ENCODE measurements at regions not wholly inside any gene's neighbourhood (a gene's known extent, or its start where the extent isn't known, plus 50 kb on each side); places are given as distances from the start of the nearest gene placed in this dataset.

DNA sequence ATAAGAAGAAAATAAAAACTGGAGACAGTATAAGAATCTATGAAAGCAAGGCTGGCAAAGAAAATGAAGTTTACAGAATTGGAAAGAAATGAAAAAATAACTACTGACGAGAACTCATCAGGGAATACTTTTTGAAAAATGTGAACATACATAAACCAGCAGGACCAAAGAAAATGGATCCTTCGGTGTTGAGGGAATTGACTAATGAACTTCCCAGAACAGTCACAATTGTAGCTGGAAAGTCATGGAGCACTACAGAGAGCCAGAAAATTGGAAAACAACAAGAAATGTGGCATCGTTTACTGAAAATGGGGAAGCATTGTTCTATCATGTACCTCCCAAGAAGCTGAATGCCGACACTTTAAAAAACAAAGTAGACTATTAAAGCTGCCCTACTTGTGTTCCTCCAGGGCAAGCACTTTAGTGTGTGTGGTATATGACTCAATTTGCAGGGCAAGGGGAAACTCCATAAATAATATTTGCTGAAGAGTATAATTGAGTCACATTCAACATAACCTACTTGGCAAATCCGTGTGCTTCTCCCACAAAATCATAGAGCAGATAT is 1221.6 kb upstream of the NRXN1 start:
- no peaks in the 10 kb centered on the region for H4K20me1 ChIP-seq (ENCODE audit: control insufficient read depth, insufficient read depth)
- in situ Hi-C loops (cut with MboI): no loop called here
- ChIA-PET SMC1A (ENCODE audit: uncharacterized antibody, unreplicated experiment) (no interaction called here), POLR2A (no interaction called here), CTCF (no interaction called here), RAD21 (ENCODE audit: unreplicated experiment) (no interaction called here)
- no peak for ATAC-seq
- intact Hi-C loops (cut with micrococcal nuclease; ENCODE audit: unreplicated experiment): no loop called here
- no peaks in the 10 kb centered on the region for H3K4me1 ChIP-seq (ENCODE audit: control insufficient read depth, insufficient read depth, low read length)
- no TSS peak for BruUV-seq (replicated peaks)
- H3K4me3 ChIP-seq: no peak overlapping the region
- H3K4me2 ChIP-seq (ENCODE audit: control insufficient read depth, insufficient read depth): no peak overlapping the region
- H3K27me3 ChIP-seq (replicated peaks in 1 of 2; ENCODE audit: control insufficient read depth in 2 of 2, insufficient read depth in 2 of 2, low read length in 1 of 2): no peaks in the 10 kb centered on the region
- H3K9ac ChIP-seq (ENCODE audit: control insufficient read depth, insufficient read depth, low read length): no peak overlapping the region
- 36% methylated on average over 5 of the region's 5 CpGs for WGBS (ENCODE audit: insufficient coverage, insufficient replicate concordance, low lambda C conversion rate, missing lambda C conversion rate)
- H3K36me3 ChIP-seq (ENCODE audit: control insufficient read depth in 2 of 2, insufficient read depth in 2 of 2, low read length in 1 of 2): no peaks in the 10 kb centered on the region
- no peaks in the 10 kb centered on the region for H3K9me3 ChIP-seq (replicated peaks; ENCODE audit: control insufficient read depth, insufficient read depth, low read length)
- DNase-seq (ENCODE audit: low read depth, low spot score): no peak
- no peaks in the 10 kb centered on the region for H3K79me2 ChIP-seq (ENCODE audit: control insufficient read depth, insufficient read depth, low read length)
- H3K27ac ChIP-seq (ENCODE audit: control insufficient read depth, insufficient read depth): no peak overlapping the region
- FAIRE-seq: no peak
- no peak overlapping the region for H2AFZ ChIP-seq (ENCODE audit: control insufficient read depth, low read depth, low read length)
- TF ChIP-seq, protein P1, sequence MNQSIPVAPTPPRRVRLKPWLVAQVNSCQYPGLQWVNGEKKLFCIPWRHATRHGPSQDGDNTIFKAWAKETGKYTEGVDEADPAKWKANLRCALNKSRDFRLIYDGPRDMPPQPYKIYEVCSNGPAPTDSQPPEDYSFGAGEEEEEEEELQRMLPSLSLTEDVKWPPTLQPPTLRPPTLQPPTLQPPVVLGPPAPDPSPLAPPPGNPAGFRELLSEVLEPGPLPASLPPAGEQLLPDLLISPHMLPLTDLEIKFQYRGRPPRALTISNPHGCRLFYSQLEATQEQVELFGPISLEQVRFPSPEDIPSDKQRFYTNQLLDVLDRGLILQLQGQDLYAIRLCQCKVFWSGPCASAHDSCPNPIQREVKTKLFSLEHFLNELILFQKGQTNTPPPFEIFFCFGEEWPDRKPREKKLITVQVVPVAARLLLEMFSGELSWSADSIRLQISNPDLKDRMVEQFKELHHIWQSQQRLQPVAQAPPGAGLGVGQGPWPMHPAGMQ (IDR thresholded peaks at IDR 0.05; ENCODE audit: borderline replicate concordance): no peak
- TF ChIP-seq BCL11A (IDR thresholded peaks at IDR 0.05; ENCODE audit: low read depth, low read length) (no peak), NFYA (IDR thresholded peaks at IDR 0.05; ENCODE audit: borderline replicate concordance, low read depth, low read length) (no peak), SRF (IDR thresholded peaks at IDR 0.05; ENCODE audit: low read depth in 2 of 2, low read length in 2 of 2) (no peak)
- TF ChIP-seq, protein P2, sequence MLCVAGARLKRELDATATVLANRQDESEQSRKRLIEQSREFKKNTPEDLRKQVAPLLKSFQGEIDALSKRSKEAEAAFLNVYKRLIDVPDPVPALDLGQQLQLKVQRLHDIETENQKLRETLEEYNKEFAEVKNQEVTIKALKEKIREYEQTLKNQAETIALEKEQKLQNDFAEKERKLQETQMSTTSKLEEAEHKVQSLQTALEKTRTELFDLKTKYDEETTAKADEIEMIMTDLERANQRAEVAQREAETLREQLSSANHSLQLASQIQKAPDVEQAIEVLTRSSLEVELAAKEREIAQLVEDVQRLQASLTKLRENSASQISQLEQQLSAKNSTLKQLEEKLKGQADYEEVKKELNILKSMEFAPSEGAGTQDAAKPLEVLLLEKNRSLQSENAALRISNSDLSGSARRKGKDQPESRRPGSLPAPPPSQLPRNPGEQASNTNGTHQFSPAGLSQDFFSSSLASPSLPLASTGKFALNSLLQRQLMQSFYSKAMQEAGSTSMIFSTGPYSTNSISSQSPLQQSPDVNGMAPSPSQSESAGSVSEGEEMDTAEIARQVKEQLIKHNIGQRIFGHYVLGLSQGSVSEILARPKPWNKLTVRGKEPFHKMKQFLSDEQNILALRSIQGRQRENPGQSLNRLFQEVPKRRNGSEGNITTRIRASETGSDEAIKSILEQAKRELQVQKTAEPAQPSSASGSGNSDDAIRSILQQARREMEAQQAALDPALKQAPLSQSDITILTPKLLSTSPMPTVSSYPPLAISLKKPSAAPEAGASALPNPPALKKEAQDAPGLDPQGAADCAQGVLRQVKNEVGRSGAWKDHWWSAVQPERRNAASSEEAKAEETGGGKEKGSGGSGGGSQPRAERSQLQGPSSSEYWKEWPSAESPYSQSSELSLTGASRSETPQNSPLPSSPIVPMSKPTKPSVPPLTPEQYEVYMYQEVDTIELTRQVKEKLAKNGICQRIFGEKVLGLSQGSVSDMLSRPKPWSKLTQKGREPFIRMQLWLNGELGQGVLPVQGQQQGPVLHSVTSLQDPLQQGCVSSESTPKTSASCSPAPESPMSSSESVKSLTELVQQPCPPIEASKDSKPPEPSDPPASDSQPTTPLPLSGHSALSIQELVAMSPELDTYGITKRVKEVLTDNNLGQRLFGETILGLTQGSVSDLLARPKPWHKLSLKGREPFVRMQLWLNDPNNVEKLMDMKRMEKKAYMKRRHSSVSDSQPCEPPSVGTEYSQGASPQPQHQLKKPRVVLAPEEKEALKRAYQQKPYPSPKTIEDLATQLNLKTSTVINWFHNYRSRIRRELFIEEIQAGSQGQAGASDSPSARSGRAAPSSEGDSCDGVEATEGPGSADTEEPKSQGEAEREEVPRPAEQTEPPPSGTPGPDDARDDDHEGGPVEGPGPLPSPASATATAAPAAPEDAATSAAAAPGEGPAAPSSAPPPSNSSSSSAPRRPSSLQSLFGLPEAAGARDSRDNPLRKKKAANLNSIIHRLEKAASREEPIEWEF (IDR thresholded peaks at IDR 0.05; ENCODE audit: insufficient replicate concordance, low read depth, low read length): no peak
- TF ChIP-seq, protein P3, sequence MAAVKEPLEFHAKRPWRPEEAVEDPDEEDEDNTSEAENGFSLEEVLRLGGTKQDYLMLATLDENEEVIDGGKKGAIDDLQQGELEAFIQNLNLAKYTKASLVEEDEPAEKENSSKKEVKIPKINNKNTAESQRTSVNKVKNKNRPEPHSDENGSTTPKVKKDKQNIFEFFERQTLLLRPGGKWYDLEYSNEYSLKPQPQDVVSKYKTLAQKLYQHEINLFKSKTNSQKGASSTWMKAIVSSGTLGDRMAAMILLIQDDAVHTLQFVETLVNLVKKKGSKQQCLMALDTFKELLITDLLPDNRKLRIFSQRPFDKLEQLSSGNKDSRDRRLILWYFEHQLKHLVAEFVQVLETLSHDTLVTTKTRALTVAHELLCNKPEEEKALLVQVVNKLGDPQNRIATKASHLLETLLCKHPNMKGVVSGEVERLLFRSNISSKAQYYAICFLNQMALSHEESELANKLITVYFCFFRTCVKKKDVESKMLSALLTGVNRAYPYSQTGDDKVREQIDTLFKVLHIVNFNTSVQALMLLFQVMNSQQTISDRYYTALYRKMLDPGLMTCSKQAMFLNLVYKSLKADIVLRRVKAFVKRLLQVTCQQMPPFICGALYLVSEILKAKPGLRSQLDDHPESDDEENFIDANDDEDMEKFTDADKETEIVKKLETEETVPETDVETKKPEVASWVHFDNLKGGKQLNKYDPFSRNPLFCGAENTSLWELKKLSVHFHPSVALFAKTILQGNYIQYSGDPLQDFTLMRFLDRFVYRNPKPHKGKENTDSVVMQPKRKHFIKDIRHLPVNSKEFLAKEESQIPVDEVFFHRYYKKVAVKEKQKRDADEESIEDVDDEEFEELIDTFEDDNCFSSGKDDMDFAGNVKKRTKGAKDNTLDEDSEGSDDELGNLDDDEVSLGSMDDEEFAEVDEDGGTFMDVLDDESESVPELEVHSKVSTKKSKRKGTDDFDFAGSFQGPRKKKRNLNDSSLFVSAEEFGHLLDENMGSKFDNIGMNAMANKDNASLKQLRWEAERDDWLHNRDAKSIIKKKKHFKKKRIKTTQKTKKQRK (IDR thresholded peaks at IDR 0.05; ENCODE audit: low read depth, low read length): no peak
- TF ChIP-seq, protein P4, sequence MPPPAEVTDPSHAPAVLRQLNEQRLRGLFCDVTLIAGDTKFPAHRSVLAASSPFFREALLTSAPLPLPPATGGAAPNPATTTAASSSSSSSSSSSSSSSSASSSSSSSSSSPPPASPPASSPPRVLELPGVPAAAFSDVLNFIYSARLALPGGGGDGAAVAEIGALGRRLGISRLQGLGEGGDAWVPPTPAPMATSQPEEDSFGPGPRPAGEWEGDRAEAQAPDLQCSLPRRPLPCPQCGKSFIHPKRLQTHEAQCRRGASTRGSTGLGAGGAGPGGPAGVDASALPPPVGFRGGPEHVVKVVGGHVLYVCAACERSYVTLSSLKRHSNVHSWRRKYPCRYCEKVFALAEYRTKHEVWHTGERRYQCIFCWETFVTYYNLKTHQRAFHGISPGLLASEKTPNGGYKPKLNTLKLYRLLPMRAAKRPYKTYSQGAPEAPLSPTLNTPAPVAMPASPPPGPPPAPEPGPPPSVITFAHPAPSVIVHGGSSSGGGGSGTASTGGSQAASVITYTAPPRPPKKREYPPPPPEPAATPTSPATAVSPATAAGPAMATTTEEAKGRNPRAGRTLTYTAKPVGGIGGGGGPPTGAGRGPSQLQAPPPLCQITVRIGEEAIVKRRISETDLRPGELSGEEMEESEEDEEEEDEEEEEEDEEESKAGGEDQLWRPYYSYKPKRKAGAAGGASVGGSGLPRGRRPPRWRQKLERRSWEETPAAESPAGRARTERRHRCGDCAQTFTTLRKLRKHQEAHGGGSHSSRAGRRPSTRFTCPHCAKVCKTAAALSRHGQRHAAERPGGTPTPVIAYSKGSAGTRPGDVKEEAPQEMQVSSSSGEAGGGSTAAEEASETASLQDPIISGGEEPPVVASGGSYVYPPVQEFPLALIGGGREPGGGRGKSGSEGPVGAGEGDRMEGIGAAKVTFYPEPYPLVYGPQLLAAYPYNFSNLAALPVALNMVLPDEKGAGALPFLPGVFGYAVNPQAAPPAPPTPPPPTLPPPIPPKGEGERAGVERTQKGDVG (CRISPR knock-in tag; IDR thresholded peaks at IDR 0.05): no peak
